GM21737 (cell line): ENCODE measurements at regions not wholly inside any gene's neighbourhood (a gene's known extent, or its start where the extent isn't known, plus 50 kb on each side); places are given as distances from the start of the nearest gene placed in this dataset.

Experiments used
- ATAC-seq: cut with Tn5 transposase; IDR thresholded peaks from one replicate; pipeline ENCODE4 v1.9.1; 2021; ENCODE audit warnings: mild to moderate bottlenecking, moderate library complexity; ENCODE audit not compliant: unreplicated experiment

GRCh38 chr17:69761767-69762321, 313.2 kb upstream of the KCNJ16 start:
- no peak for ATAC-seq

GRCh38 chr17:69762359-69762758, 312.7 kb upstream of the KCNJ16 start:
- ATAC-seq, result no peak

GRCh38 chr17:69762766-69763165, 312.3 kb upstream of the KCNJ16 start:
- ATAC-seq, result no peak

DNA sequence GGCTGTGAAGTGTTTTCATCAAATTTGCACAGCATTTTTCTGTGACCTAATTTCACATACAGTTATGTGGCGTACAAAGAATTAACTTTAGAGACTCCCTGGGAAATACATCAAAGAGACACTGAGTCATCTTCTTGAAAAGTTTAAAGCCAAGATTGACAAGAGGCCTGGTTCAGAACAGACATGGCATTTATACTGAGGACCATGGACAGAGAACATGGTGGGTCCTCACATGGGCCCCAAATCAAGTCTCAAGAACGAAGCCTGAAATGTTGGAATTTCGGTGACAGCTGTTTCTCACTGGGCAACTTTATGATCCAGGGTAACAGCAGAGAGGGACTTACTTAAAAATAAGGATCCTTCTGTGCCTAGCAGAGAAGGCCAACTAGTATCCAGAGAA, 311.5 kb upstream of the KCNJ16 start:
- no peak for ATAC-seq

GRCh38 chr17:69764146-69764545, 310.9 kb upstream of the KCNJ16 start:
- ATAC-seq, result no peak

GRCh38 chr17:69769050-69769449, 306.0 kb upstream of the KCNJ16 start:
- no peak for ATAC-seq

- no peak for ATAC-seq
Measured at GRCh38 chr17:69773081-69773480, 301.9 kb upstream of the KCNJ16 start.

DNA sequence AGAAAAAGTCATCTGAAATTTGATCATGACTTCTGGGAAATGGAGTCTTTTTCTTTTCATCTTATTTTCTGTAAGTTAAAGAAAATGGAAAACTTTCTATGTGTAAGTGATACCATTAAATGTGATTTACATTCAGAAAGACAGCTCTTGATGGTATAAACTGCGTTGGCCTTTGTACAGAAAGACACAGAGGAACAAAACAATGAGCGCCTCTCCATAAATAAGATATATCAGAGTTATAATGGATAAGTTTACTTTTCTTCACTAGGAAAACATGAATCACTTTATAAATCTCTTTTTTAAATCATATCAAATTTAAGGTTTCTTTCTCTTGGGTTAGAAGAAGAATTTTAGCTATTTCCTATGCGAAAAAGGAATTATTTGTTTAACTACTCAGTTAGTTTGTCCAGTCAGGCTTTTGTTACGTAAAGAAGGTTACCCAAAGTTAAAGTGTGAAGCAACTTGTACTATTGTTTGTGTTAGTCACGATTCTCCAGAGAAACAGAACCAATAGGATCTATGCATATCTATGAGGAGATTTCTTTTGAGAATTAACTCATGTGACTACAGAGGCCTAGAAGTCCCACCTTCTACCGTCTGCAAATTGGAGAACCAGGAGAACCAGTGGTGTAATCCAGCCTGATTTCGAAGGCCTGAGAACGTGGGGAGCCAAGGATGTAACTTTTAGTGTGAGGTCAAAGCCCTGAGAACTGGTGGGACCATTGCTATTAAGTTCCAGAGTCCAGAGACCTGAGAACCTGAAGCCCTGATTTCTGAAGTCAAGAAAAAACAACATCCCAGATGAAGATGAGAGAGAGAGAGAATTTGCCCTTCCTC, 295.4 kb upstream of the KCNJ16 start:
- ATAC-seq, result no peak

GRCh38 chr17:69783865-69784264, 291.2 kb upstream of the KCNJ16 start:
- no peak for ATAC-seq

GRCh38 chr17:69788957-69789356, 286.1 kb upstream of the KCNJ16 start:
- no peak for ATAC-seq

DNA sequence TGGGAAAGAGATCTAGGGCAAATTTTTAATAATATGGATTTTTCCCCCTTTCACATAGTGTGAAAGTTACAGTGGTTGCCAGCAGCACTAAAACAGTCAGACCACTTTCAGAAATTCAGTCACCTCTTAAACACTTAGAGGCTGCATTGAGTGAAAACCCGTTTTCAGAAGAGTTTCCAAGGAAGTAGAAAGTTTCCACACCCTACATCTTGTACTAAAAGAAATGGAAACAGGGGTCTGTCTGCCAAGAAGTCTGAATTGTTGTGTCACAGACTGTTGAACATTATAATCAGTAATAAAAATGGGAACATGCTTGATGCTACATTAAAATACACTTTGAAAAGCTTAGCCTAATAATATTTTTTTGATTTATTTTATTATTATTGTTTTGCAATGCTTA, 278.9 kb upstream of the KCNJ16 start:
- ATAC-seq, result no peak

- no peak for ATAC-seq
Measured at GRCh38 chr17:69800870-69801269, 274.2 kb upstream of the KCNJ16 start.

GRCh38 chr17:69801368-69801767, 273.7 kb upstream of the KCNJ16 start:
- no peak for ATAC-seq

DNA sequence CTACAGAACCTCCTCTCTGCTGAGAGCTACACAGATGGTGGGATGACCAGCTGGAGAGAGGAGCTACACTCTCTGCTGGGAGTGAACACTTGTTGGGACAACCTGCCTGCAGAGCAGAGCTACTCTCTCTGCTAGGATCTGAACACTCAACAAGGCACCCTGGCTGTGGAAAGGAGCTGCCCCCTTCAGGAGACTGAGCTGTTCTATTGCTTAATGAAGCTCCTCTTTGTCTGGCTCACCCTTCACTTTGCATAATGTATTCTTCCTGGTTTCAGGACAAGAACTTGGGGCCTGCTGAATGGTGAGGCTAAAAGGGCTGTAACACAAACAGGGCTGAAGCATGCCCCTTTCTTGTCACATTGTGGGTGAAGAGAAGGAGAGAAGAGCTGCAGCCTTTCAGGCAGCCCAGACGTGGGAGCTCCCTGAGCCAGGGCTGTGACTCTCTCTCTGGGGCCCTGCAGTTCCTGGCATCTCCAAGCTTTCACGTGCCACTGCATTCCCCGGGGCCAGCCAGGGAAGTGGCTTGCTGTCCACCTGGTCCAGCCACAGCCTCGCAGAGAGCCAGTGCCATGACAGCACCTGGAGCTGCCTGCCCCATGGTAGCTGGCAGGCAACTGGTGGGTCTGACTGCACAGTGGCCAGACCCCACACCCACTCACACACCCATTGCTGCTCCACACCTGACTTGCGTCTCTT, 272.8 kb upstream of the KCNJ16 start:
- no peak for ATAC-seq

DNA sequence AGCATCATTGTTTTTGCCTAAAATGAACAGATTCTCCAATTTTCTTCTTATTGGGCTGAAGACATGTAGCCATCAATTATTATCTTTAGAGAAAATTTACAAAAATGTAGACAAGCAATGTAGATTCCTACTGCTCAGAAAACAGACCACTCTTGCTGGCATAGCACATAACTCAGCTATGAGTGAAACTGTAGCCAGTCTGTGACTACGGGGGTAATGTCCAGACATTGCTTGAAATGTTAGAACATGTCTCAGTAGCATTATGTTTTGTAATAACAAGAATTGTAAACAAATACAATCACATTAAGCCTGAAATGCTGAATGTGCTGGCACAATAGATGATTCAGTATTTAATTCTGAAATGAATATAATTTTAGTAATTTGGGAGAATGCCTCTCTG, 265.7 kb upstream of the KCNJ16 start:
- ATAC-seq, result no peak

DNA sequence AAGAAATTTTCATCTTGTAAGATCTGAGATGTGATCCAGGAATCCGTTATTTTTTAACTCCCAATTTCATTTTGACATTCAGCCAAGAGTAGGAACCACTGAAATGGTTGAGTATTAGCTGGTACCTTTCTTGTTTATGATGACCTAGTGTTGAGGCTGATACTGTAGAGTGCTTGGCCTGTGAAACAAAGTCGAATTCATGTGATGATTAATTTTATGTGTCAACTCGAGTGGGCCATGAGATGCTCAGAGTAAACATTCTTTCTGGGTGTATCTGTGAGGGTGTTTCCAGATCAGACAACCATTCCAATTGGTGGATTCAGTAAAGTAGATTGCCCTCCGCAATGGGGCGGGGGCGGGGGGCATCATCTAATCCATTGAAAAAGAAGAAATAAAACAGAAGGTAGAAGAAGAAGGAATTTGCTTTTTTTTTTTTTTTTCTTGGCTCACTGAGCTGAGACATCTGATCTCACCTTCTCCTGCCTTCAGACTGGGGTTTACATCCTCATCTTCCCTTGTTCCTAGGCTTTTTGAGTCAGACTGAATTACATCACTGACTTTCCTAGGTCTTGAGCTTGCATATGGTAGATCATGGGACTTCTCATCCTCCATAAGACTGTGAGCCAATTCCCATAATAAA, 264.6 kb upstream of the KCNJ16 start:
- ATAC-seq, result no peak

DNA sequence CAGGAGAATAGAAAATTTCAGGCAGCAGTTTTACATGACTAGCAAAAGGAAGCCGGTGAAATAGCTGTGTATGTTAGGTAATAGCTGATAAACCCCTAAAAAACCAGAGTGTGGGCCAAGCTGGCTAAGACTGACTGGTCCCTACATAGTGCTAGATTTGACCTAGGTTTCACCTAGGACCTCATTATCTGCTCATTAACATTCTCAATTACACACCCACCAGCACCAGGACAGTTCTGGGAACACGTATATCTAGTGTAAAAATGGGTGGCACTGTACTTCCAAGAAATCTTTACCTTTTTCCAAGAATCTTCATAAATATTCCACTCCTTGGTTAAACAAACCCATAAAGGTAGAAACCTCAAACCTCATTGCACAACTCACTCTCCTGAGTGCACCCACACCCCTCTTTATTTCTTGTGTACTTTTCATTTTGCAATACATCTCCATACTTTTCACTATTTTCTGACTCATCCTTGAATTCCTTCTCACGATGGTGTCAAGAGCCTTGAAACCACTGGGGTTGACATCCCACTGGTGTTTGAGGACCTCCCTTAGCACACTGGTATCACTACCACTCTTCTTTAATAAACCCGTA, 262.7 kb upstream of the KCNJ16 start:
- ATAC-seq, result no peak

GRCh38 chr17:69814031-69814430, 261.0 kb upstream of the KCNJ16 start:
- no peak for ATAC-seq

GRCh38 chr17:69815406-69815805, 259.6 kb upstream of the KCNJ16 start:
- no peak for ATAC-seq

GRCh38 chr17:69818467-69818866, 256.6 kb upstream of the KCNJ16 start:
- no peak for ATAC-seq
